Neuronal stem cell (in vitro differentiated cells): ENCODE measurements at regions not wholly inside any gene's neighbourhood (a gene's known extent, or its start where the extent isn't known, plus 50 kb on each side); places are given as distances from the start of the nearest gene placed in this dataset.
"Not testable (repeated sequence)": the region's sequence is repeated elsewhere in the genome, so short reads cannot be mapped to it uniquely, and the experiment has no call there.

Source experiments
- DNase-seq: peaks from one replicate; pipeline ENCODE4 v3.0.0-alpha.2; 2013; ENCODE audit warnings: low spot score
- H2AFZ ChIP-seq: one replicate; pipeline ENCODE4 v1.6.1; 2013; ENCODE audit warnings: mild to moderate bottlenecking, low read length, inconsistent platforms
- H2AK5ac ChIP-seq: 2 replicates; pipeline ENCODE4 v1.6.1; 2013; ENCODE audit warnings: low read depth, mild to moderate bottlenecking, inconsistent platforms, low read length, moderate library complexity, mixed read lengths
- H2BK120ac ChIP-seq: 2 replicates; pipeline ENCODE4 v1.6.1; 2013; ENCODE audit warnings: low read depth, mild to moderate bottlenecking, inconsistent platforms, low read length, moderate library complexity, mixed read lengths
- H2BK12ac ChIP-seq: one replicate; pipeline ENCODE4 v1.6.1; 2013; ENCODE audit warnings: low read length, inconsistent platforms
- H2BK15ac ChIP-seq: 2 replicates; pipeline ENCODE4 v1.6.1; 2013; ENCODE audit warnings: mild to moderate bottlenecking, low read length, inconsistent platforms, mixed read lengths
- H2BK5ac ChIP-seq: one replicate; pipeline ENCODE4 v1.6.1; 2013; ENCODE audit warnings: inconsistent platforms, mild to moderate bottlenecking, low read length, moderate library complexity
- H3K14ac ChIP-seq: one replicate; pipeline ENCODE4 v1.6.1; 2013; ENCODE audit warnings: low read length, inconsistent platforms
- H3K18ac ChIP-seq: 2 replicates; pipeline ENCODE4 v1.6.1; 2013; ENCODE audit warnings: low read length, inconsistent platforms
- H3K23ac ChIP-seq: 2 replicates; pipeline ENCODE4 v1.6.1; 2013; ENCODE audit warnings: low read depth, mild to moderate bottlenecking, mixed read lengths, low read length, inconsistent platforms; ENCODE audit not compliant: poor library complexity
- H3K27ac ChIP-seq: replicated peaks from 3 replicates; pipeline ENCODE4 v1.5.1; 2013; ENCODE audit warnings: low read length, inconsistent platforms
- H3K27me3 ChIP-seq, 3 experiments: 2 replicates each; pipeline ENCODE4 v1.6.1; 2013; ENCODE audit warnings: low read length in 3 of 3, mild to moderate bottlenecking in 2 of 3, inconsistent platforms in 1 of 3, low read depth in 1 of 3, mixed read lengths in 1 of 3, moderate library complexity in 1 of 3; ENCODE audit not compliant: control insufficient read depth in 3 of 3, insufficient read depth in 3 of 3
- H3K36me3 ChIP-seq, 2 donors: replicated peaks in 1 of 2; 2 replicates each; pipeline ENCODE4 v1.6.1; 2013; ENCODE audit warnings: low read length in 2 of 2; ENCODE audit not compliant: control insufficient read depth in 2 of 2, insufficient read depth in 2 of 2
- H3K4ac ChIP-seq: 2 replicates; pipeline ENCODE4 v1.6.1; 2013; ENCODE audit warnings: inconsistent platforms, mild to moderate bottlenecking, low read length, moderate library complexity
- H3K4me1 ChIP-seq, 2 donors: 1 replicate in 1 of 2; 2 replicates in 1 of 2; pipeline ENCODE4 v1.6.1; 2013; ENCODE audit warnings: low read length in 2 of 2, low read depth in 1 of 2; ENCODE audit not compliant: control insufficient read depth in 2 of 2, insufficient read depth in 1 of 2
- H3K4me2 ChIP-seq: one replicate; pipeline ENCODE4 v1.6.1; 2013; ENCODE audit warnings: mild to moderate bottlenecking, low read length, inconsistent platforms; ENCODE audit not compliant: insufficient read depth, poor library complexity, severe bottlenecking
- H3K4me3 ChIP-seq, 2 donors: 2 replicates each; pipeline ENCODE4 v1.5.1; 2013; ENCODE audit warnings: low read length in 2 of 2, mild to moderate bottlenecking in 2 of 2, inconsistent platforms in 1 of 2, moderate library complexity in 1 of 2
- H3K79me1 ChIP-seq: one replicate; pipeline ENCODE4 v1.6.1; 2013; ENCODE audit warnings: low read depth, mild to moderate bottlenecking, inconsistent platforms, low read length, moderate library complexity
- H3K9ac ChIP-seq: one replicate; pipeline ENCODE4 v1.6.1; 2013; ENCODE audit warnings: mild to moderate bottlenecking, low read depth, low read length, inconsistent platforms; ENCODE audit not compliant: poor library complexity
- H3K9me3 ChIP-seq, 2 donors: replicated peaks in 1 of 2; 2 replicates each; pipeline versions ENCODE3 to v1.6.1; 2013; ENCODE audit warnings: low read length in 2 of 2, mild to moderate bottlenecking in 2 of 2, inconsistent platforms in 1 of 2, low read depth in 1 of 2, mixed read lengths in 1 of 2, moderate library complexity in 1 of 2; ENCODE audit not compliant: control insufficient read depth in 2 of 2, insufficient read depth in 1 of 2
- H4K8ac ChIP-seq: one replicate; pipeline ENCODE4 v1.6.1; 2013; ENCODE audit warnings: low read depth, mild to moderate bottlenecking, inconsistent platforms, low read length, moderate library complexity
- H4K91ac ChIP-seq: one replicate; pipeline ENCODE4 v1.6.1; 2013; ENCODE audit warnings: low read length, low read depth, mild to moderate bottlenecking, inconsistent platforms; ENCODE audit not compliant: poor library complexity
- WGBS, 2 donors: extraction: QIAGEN DNeasy Blood & Tissue Kit; methylation state at CpG; one replicate each; pipeline ENCODE4 v1.1.7; 2013; ENCODE audit warnings: missing lambda C conversion rate in 2 of 2, mixed read lengths in 1 of 2; ENCODE audit not compliant: insufficient read length in 2 of 2, insufficient replicate concordance in 1 of 2; ENCODE audit errors: extremely low coverage in 2 of 2; 5-methylcytosine and 5-hydroxymethylcytosine counted together

DNA sequence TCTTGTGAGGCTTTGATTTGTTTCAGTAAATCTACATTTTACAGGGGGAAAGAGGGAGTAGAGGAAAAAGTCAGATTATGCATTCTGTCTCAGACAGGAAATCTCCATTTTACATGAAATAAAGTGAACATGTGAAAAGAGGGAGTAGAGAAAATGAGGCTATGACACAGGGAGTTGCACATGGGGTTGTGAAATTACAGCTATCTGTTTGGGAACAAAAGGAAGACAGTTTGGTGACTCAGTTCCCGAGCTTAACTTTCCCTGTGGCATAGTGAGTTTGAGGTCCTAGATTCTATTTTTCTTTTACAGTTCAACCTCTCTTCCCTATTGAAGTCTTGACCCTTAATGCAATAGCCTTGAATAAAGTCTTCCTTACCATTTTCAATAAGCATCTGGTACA is 63.2 kb upstream of the AGR3 start:
- WGBS, 2 donors = no CpG with 5 or more reads among the region's 1 CpG
- DNase-seq = no peak
- H4K91ac ChIP-seq = no peak overlapping the region
- H3K4me2 ChIP-seq = no peak overlapping the region
- H3K36me3 ChIP-seq = peaks cover 0 to 17% of the 10 kb centered on the region in 2 donors
- H2AFZ ChIP-seq = no peak overlapping the region
- no peak overlapping the region for H2BK15ac ChIP-seq
- peaks cover 6 to 50% of the 10 kb centered on the region in 2 donors for H3K9me3 ChIP-seq
- no peak overlapping the region for H4K8ac ChIP-seq
- no peaks in the 10 kb centered on the region for H3K27me3 ChIP-seq
- no peak overlapping the region for H3K4me3 ChIP-seq
- no peak overlapping the region for H2BK12ac ChIP-seq
- no peak overlapping the region for H2BK5ac ChIP-seq
- no peak overlapping the region for H3K27ac ChIP-seq
- H2BK120ac ChIP-seq = no peak overlapping the region
- no peak overlapping the region for H3K9ac ChIP-seq
- H3K23ac ChIP-seq = no peak overlapping the region
- H2AK5ac ChIP-seq = no peak overlapping the region
- H3K18ac ChIP-seq = no peak overlapping the region
- H3K79me1 ChIP-seq = no peaks in the 10 kb centered on the region
- H3K14ac ChIP-seq = no peak overlapping the region
- H3K4ac ChIP-seq = no peak overlapping the region
- H3K4me1 ChIP-seq = no peaks in the 10 kb centered on the region

DNA sequence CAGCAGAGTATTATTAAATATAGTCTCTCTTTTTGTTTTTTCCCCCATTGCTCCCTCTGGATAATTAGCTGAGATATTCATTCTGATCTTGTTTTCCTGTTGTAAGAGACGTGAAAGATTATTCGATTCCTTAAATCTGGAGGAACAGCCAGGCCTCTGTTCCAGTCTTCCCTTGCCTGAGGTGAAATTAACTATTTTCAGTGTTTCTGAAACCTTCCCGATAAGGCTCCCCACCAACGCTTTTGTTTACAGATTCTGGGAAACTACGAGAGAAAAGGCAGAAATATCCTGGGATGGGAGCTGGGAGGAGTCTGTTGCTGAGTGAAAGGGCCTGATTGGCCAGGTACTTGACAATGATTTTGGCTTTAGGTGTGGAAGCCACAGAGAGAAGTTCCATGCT is 63.6 kb upstream of the AGR3 start:
- H3K4me3 ChIP-seq = no peak overlapping the region
- no peaks in the 10 kb centered on the region for H3K27me3 ChIP-seq
- no peak overlapping the region for H2BK15ac ChIP-seq
- no peak overlapping the region for H4K8ac ChIP-seq
- no peak overlapping the region for H2BK120ac ChIP-seq
- no peak overlapping the region for H4K91ac ChIP-seq
- no peak overlapping the region for H3K4ac ChIP-seq
- no peaks in the 10 kb centered on the region for H3K79me1 ChIP-seq
- H3K4me1 ChIP-seq = no peaks in the 10 kb centered on the region
- H3K4me2 ChIP-seq = no peak overlapping the region
- H3K14ac ChIP-seq = no peak overlapping the region
- H2AFZ ChIP-seq = no peak overlapping the region
- H2AK5ac ChIP-seq = no peak overlapping the region
- whole genome bisulfite sequencing, 2 donors = no CpG with 5 or more reads among the region's 5 CpGs
- H3K23ac ChIP-seq = no peak overlapping the region
- H3K18ac ChIP-seq = no peak overlapping the region
- H3K9me3 ChIP-seq = peaks cover 6 to 51% of the 10 kb centered on the region in 2 donors
- DNase-seq = no peak
- H3K36me3 ChIP-seq = peaks cover 0 to 18% of the 10 kb centered on the region in 2 donors
- H2BK5ac ChIP-seq = no peak overlapping the region
- H3K27ac ChIP-seq = no peak overlapping the region
- H2BK12ac ChIP-seq = no peak overlapping the region
- H3K9ac ChIP-seq = no peak overlapping the region

DNA sequence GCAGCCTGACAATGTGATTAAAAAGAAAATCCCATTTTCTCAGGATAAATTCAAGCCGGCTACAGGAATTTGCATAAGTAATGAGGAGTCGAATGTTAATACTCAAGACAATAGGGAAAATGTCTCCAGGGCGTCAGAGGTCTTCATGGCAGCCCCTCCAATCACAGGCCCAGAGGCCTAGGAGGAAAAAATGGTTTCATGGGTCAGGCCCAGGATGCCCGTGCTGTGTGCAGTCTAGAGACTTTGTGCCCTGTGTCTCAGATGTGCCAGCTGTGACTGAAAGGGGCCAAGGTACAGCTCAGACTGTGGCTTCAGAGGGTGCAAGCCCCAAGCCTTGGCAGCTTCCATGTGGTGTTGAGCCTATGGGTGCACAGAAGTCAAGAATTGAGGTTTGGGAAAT is 66.3 kb upstream of the AGR3 start:
- not testable (repeated sequence) for H2BK120ac ChIP-seq
- WGBS, 2 donors = no CpG with 5 or more reads among the region's 4 CpGs

DNA sequence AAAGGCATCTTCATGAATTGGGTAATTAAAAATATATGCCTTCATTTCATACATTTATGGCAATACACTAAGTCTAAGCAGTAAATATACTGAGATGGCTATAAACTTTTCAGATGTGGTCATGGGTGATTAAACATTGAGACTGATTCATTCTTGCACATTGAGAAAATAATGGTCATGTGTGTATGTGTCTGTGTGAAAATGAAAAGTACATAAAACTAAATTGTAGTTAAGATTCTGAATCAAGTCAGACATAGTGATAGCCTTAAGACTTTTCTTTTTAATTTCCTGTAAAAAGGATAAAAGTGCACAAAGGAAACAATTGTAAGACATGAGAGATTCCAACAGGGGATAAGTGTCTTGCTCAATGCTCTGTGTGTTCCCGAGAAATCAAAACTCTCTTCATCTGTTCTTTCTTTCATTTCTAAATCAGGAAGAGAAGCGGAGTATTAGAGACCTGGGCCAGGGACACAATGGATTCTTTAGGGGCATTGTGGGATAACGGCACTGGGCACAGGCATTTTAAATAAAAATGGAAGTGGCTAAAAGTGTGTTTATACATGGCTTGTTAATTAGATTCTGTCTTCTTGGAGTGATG is 69.8 kb upstream of the AGR3 start:
- H2AK5ac ChIP-seq = no peak overlapping the region
- no peak overlapping the region for H2BK12ac ChIP-seq
- H3K23ac ChIP-seq = no peak overlapping the region
- H3K36me3 ChIP-seq = peaks cover 0 to 10% of the 10 kb centered on the region in 2 donors
- no peak overlapping the region for H3K14ac ChIP-seq
- H3K4ac ChIP-seq = no peak overlapping the region
- H4K8ac ChIP-seq = no peak overlapping the region
- H3K79me1 ChIP-seq = no peaks in the 10 kb centered on the region
- H3K9ac ChIP-seq = no peak overlapping the region
- no peaks in the 10 kb centered on the region for H3K27me3 ChIP-seq
- no peak overlapping the region for H3K4me3 ChIP-seq
- H3K18ac ChIP-seq = no peak overlapping the region
- no peak overlapping the region for H4K91ac ChIP-seq
- no CpG with 5 or more reads among the region's 3 CpGs for WGBS, 2 donors
- no peak overlapping the region for H3K27ac ChIP-seq
- no peak for DNase-seq
- no peak overlapping the region for H2BK5ac ChIP-seq
- H3K4me1 ChIP-seq = peaks cover 0 to 2% of the 10 kb centered on the region in 2 donors
- H3K4me2 ChIP-seq = no peak overlapping the region
- H2AFZ ChIP-seq = no peak overlapping the region
- no peak overlapping the region for H2BK15ac ChIP-seq
- H2BK120ac ChIP-seq = no peak overlapping the region
- peaks cover 2 to 33% of the 10 kb centered on the region in 2 donors for H3K9me3 ChIP-seq

More for the DNA sequence above, 66.3 kb upstream of the AGR3 start:
- not testable (repeated sequence) for H3K4ac ChIP-seq, H2AFZ ChIP-seq, H3K9ac ChIP-seq, H3K18ac ChIP-seq, H2BK12ac ChIP-seq, H2BK5ac ChIP-seq, H3K27ac ChIP-seq, H3K4me1 ChIP-seq, H2BK15ac ChIP-seq, H2AK5ac ChIP-seq, H3K4me2 ChIP-seq, H4K91ac ChIP-seq, H3K23ac ChIP-seq, H3K27me3 ChIP-seq, H3K79me1 ChIP-seq, DNase-seq, H3K14ac ChIP-seq, H4K8ac ChIP-seq, H3K4me3 ChIP-seq
- Histone ChIP-seq H3K9me3 (peaks cover 2 to 46% of the 10 kb centered on the region in 2 donors), H3K36me3 (peaks cover 0 to 18% of the 10 kb centered on the region in 2 donors)
